SK-N-DZ (cell line): ENCODE measurements at regions not wholly inside any gene's neighbourhood (a gene's known extent, or its start where the extent isn't known, plus 50 kb on each side); places are given as distances from the start of the nearest gene placed in this dataset.

Source experiments
- DNase-seq: peaks from one replicate; pipeline ENCODE4 v3.0.0-alpha.2; 2015; ENCODE audit warnings: low spot score

- DNase-seq, result no peak
These were observed 233.9 kb downstream of the RAB28 start for GRCh38 chr4:13250263-13250662.

- DNase-seq, result no peak
These were observed 235.4 kb downstream of the RAB28 start for GRCh38 chr4:13248621-13249298.

DNA sequence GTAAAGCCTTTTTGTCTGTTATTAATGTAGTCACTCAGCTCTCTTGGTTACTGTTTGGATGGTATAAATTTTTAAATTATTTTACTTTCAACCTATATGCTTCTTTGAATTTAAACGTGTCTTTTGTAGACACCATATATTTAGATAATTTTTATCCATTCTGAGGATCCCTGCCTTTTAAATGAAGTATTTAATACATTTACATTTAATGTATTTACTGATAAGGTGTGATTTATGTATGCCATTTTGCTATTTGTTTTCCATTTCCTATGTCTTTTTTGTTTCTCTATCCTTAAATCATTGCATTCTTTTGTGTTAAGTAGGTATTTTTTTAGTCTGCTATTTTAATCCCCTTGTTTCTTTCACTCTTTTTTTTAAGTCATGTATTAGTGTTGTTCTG lies 238.0 kb downstream of the RAB28 start:
- no peak for DNase-seq

DNA sequence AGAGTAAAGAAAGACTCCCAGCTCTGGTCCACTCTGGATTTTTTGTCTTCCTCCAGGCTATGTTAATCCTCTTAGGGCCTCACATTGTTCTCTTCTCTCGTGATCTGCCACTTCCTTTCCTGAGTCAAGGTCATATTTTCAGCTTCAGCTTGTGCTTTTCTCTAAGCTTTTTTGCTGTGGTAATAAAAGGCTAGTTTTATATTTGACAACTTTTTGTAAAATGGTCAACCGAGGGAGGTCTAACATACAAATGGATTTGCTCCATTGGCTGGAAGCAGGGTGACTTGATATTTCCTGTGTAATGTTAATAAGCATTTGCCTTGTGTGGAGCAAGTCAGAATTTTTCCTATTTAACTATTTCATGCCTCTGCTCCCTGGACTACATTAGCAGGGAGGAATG lies 239.7 kb downstream of the RAB28 start:
- no peak for DNase-seq

GRCh38 chr4:13243152-13243551 lies 241.0 kb downstream of the RAB28 start:
- no peak for DNase-seq

- DNase-seq, result no peak
These were observed 244.1 kb downstream of the RAB28 start for GRCh38 chr4:13240066-13240465.

DNA sequence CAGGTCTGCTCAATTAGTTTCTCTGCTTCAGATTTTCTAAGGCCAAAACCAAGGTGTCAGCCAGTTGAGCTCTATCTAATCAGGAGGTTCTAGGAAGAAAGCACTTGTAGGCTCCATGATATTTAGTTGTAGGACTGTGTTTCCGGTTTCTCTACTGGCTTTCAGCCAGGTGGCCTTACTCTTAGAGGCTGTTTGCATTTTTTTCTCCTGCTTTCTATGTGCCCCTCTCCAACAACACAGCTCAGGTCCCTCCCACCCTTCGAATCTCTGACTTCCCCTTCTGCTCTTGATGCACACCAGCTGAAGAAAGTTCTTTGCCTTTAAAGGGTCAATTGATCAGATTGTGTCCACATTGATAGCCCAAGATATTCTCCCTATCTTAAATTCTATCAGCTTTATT lies 245.2 kb downstream of the RAB28 start:
- DNase-seq, result no peak

DNA sequence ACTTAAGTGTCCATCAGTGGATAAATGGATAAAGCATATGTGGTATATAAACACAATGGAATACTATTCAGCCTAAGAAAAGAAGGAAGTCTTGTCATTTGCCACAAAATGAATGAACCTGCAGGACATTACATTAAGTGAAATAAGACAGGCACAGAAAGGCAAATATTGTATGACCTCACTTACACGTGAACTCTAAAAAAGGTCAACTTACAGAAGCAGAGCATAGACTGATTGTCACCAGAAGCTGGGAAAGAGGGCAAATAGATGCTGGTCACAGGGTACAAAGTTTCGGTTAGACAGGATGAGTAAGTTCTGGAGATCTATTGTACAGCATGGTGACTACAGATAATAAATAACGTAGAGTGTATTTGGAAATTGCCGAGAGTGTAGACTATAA lies 247.7 kb downstream of the RAB28 start:
- no peak for DNase-seq

DNA sequence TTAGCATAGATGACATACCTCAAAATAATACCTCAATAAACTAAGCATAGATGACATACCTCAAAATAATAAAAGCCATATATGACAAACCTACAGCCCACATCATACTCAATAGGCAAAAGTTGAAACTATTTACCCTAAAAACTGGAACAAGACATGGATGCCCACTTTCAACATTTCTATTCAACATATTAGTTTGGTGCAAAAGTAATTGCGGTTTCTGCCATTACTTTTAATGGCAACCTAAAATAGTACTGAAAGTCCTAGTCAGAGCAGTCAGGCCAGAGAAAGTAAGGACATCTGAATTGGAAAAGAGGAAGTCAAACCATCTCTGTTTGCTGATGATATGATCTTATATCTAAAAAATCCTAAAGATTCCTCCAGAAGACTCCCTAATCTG lies 250.4 kb downstream of the RAB28 start:
- DNase-seq, result no peak

- DNase-seq, result no peak
These were observed 264.2 kb downstream of the RAB28 start for GRCh38 chr4:13219971-13220370.

GRCh38 chr4:13218326-13218958 lies 265.7 kb downstream of the RAB28 start:
- DNase-seq, result no peak

GRCh38 chr4:13215560-13215959 lies 268.6 kb downstream of the RAB28 start:
- no peak for DNase-seq

GRCh38 chr4:13212936-13213335 lies 271.2 kb downstream of the RAB28 start:
- no peak for DNase-seq

- DNase-seq, result no peak
These were observed 274.5 kb downstream of the RAB28 start for GRCh38 chr4:13209600-13209999.

DNA sequence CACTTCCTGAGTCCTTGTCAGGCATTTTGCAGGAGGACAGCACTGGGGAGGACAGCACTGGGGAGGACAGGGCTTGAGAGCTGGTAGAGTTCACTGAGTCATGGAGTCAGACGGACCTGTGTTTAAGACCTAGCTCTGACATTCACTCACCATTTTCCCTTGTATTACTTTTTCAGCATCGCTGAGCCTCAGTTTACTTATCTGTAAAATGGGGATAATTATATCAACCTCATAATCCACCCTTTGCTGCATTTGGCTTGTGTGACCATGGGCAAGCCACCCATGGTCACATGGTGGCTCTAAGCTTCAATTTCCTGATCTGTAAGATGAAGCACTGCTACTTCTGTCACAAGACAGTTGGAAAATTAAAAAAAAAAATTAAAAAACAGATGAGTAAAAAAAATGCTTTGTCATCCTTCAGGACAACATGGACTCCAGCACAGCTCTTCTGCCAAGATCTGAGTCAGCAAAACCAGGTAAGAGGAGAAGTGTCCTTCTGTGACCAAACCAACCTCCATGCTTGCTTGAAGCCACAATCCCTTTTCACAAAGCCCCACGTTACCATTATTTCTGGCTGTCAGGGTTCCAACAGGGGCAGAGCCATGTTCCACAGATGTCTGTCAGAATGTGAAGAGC lies 275.5 kb downstream of the RAB28 start:
- no peak for DNase-seq

- DNase-seq, result no peak
These were observed 276.9 kb downstream of the RAB28 start for GRCh38 chr4:13207226-13207625.

GRCh38 chr4:13203101-13203500 lies 281.0 kb downstream of the RAB28 start:
- DNase-seq, result no peak

DNA sequence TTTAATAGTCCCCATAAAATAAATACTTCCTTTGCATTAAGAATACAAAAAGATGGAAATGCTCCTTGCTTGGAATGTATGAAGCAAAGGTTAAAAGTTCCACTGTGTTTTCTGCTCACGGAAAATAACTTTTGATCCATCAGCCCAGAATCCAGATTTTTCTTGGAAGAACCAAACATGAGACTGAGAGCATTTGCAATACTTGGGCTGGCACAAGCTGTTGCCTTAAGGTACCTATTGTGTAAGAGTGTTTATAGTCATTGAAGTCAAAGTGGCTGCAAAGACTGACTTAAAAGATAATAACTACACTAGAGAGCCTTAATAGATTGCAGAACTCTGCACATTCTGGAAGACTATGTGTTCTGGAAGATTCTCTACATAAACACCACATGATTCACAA lies 281.4 kb downstream of the RAB28 start:
- DNase-seq, result no peak

DNA sequence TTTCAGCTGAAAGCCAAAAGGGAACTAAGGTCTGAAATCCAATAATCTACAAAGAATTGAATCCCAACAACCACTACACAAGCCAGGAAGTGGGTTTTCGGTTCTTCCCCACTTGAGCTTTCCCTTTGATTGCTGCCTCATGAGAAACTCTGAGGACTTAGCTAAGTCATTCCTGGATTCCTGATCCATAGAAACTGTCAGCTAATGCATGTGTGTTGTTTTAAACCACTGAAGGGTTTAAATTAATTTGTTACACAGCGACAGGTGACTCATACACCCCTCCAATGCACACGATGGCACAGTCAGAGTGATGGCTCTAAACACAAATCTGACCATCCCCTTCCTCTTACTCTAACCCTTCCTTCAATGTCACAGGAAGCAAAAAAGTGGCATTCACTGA lies 282.9 kb downstream of the RAB28 start:
- DNase-seq, result no peak

DNA sequence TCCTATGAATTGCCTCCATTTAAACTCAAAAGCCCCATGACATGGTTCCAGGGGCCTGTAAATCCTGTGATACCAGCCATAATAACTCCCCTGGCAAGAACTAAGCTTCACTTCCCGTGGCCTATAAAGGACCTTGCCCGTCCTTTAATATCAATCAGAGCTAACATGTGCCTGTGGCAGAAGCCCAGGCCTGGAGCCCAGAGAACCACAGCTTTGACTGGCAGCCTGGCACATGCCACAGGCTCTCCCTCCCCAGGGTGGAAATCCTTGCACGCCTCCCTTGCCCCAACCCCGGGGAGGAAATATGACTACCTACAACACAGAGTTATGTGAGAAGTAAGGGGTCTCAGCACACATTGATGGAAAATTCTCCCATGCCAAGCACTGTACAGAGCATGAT lies 287.4 kb downstream of the RAB28 start:
- no peak for DNase-seq

- DNase-seq, result no peak
These were observed 290.5 kb downstream of the RAB28 start for GRCh38 chr4:13193662-13194061.

- DNase-seq, result no peak
These were observed 293.9 kb downstream of the RAB28 start for GRCh38 chr4:13190093-13190721.

- no peak for DNase-seq
These were observed 299.9 kb downstream of the RAB28 start for GRCh38 chr4:13184199-13184598.
